Hematopoietic multipotent progenitor cell (in vitro differentiated cells): ENCODE measurements at regions not wholly inside any gene's neighbourhood (a gene's known extent, or its start where the extent isn't known, plus 50 kb on each side); places are given as distances from the start of the nearest gene placed in this dataset.

Experiments
- DNase-seq, 3 donors: peaks; one replicate each; pipeline ENCODE4 v3.0.0-alpha.2; 2011 to 2015; ENCODE audit warnings: low read depth in 2 of 3, low spot score in 2 of 3

GRCh38 chr20:39233755-39234154, 271.6 kb downstream of the DHX35 start:
- no peak for DNase-seq

GRCh38 chr20:39227416-39227815, 265.3 kb downstream of the DHX35 start:
- no peak for DNase-seq

DNA sequence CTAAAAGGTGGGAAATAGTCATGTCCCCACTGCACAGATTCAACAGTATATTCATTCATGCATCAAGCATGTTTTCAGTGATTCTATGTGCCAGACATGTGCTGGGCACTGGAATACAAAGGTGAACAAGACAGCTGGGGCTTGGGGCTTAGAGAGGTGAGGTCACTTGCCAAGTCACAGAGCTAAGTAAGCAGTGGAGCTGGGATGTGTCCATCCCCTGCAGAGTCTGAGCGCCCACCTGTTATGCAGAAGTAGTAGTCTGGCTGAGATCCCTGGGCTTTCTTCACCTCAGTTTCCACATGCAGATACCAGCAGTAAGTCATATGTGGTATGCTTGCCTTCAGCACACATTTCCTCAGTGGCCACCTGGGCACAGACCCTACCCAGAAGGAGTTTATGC, 263.8 kb downstream of the DHX35 start:
- no peak for DNase-seq

DNA sequence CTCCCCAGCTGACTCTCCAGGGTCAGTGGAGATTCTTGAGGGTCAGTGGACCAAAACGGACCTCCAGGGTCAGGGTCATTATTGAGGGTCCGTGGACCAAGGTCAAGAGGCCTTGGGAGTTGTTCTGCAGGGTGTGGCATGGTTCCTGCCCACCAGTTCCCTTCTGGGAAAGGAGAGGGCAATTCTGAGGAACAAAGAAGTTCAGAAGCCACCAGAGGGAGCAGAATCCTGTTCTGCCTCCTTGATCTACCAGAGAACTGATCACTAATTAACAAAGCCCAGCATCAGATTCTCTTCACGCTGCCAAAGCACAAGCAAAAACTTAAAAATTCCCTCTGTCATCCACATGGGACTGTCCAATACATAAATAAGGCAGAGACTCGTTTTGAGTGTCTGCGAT, 263.4 kb downstream of the DHX35 start:
- DNase-seq: no peak

DNA sequence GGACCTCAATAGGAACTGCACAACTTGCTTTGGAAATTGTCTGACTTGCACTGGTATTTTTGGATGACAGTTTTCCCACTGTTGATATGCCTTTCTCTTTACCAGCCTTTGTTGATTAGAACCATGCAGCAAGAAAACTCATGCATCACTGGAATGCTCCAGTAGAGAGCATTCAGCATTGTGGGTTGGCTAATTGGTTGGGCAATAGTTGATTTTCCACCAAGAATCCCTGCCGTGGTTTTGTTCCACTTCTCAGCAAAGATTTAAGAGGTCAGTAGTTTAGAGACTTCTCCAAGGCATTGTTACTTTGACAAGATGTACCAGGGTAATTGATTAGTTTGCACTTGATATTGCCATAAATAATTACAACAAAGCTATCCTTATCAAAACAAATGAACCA, 260.0 kb downstream of the DHX35 start:
- DNase-seq: no peak

DNA sequence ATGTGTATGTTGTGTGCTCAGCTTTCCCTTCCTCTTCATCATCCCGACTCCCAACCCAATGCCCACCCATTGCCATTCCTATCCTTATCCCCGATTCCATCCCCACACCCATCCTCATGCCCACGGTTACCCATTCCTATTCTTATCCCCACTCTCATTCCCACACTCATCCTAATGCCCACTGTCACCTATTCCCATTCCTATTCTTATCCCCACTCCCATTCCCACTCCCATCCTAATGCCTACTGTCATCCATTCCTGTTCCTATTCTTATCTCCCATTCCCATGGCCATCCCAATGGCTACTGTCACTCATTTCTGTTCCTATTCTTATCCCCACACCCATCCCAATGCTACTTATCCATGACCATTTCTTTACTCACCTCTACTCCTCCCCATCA, 254.1 kb downstream of the DHX35 start:
- DNase-seq: no peak

DNA sequence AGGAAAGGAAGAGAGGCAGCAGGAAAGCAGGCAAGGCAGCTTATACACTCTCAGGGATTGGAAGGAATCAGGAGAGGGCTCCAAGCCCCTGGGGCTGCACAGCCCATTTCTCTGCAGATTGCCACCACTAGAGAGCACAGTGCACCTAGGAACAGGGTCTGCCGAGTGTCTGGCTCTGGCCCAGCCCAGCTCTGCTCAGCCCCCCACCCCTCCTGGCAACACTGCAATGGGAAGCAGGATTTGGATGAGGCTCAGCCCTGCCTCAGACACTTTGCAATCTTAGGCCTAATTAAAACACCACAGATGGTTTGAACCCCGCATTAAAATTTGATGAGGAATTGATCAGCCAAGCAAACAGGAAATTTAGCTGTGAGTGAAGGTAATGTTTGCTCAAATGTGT, 252.7 kb downstream of the DHX35 start:
- DNase-seq: no peak

DNA sequence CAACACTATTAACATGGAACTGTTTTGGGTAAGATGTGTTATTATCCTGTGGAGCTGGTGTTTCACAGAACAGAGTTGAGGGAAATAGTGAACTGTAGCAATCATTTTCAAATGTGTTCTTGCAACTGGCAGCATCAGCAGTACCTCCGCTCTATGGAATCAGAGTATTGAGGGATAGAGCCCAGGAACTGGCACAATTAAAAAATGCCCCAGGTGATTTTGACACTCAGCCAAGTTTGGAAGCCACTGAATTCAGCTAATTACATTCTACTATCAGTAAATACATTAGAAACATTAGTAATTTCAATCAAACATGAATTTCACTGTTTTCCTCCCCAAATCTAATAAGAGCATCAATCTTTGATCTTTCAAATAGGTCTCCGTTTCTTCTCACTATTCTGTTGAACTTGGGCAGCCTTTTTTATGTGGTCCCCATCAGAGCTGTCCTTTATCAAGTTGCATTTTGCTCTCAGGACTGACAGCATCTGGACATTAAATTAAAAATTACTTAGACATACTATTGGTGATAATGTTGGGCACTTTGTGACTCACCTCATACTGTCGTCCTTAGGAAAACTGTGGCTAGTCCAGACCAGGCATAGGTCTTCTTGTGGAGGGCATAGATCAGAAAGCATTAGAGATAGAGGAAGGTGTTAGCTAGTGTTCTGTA, 251.5 kb downstream of the DHX35 start:
- DNase-seq: no peak

- no peak for DNase-seq
These were observed 249.1 kb downstream of the DHX35 start for GRCh38 chr20:39211060-39211748.

DNA sequence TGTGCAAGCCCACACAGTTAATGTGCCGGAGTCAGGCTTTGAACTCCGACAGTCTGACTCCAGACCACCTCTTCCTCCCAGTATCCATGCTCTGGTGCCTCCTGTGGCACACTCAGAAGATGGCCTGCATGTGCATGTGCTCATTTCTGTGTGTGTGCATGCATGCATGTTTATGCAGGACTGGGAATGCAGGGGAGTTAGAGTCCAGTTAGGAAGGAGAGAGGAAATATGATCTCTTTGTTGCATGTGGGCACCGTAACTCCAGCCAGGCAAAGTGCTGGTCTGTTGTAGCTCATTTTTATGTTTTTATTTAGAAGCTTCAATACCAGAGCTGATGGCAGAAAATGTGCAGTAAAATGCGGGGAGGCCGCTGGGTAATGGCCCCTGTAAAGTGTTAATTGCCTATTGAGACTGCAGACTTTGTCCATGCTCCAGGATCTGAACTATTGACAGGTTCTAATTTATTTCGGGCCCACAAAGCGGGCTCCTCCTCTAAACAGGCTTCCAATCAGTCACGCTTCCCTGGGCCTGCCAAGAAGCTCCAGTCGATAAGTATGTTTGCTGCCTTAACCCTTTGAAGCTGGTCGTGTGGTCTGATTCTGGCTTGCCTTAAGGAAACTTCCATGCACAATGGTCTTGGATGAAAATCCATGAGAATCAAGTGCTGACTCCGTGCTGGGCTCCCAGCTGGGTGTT, 248.3 kb downstream of the DHX35 start:
- no peak for DNase-seq

DNA sequence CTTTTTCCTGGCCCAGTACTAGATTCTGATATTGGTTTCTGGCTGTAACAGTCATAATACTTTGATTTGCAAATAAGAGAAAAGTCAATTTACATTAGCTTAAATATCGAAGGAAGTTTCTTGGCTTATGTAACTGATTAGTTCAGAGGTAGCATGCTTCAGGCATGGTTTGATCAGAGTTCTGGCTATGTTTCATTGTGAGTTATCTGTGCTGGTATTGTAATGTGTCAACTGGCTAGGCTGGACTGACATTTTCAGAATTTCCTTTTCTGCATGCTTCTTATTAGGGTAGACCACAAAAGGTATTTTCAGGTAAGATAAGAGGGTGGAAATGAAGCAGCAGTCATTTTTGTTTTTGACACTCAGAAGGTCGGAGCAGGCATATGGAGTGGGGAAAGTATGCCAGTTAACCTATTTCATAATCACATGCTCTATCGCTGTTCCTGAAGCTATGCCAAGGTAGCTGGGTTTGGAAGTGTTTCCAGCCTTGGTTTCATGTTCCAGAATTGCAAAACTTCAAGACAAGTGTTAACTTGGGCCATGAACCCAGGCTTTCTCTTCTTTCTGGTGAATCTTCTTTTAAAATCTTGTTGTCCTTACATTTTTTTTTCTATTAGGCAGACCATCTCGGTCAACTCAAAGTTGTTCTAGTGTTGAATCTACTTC, 244.9 kb downstream of the DHX35 start:
- no peak for DNase-seq

GRCh38 chr20:39195582-39196021, 233.5 kb downstream of the DHX35 start:
- DNase-seq: peak in 2 of 3 donors; percentile 18 to 21

DNA sequence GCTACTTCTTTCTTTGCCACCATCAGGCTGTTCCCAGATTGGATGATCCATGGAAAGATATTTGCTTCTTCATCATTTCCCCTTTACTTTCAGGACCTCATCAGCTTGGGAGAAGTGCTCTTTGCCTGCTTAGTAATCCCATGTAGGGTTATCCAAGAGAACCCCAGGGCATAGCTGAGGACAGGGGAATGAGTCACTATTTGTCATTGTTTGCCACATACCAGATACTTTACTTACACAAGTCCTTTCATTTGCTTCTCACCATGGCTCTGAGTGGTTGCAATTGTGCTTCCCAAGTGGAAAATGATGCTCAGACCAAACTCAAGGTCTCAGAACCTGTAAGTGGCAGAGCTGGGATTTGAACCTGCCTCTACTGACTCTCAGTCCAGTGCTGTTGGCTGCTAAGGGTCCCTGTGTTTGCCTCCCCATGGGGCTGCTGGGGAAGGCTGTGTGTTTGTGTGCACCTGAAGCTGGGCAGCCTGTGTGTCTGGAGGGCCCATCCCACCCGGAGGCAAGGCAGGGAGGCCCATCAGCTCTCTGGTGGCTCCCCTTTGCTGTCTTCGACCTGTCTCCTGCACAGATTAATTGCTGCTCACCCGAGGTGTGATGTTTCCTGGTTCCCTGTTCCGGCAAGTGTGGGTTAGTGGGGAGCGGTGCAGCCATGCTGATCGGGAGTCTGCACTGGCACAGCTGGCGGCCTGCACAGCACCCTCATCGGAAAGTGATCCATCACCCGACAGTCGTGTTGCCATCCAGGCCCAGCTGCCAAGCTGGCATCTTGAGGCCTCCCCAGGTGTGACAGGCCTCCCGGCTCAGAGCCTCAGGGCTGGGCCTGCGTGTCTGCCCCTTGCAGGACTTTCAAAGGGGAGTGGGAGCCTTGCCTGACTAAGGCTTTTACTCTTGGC, 228.8 kb downstream of the DHX35 start:
- DNase-seq: no peak

DNA sequence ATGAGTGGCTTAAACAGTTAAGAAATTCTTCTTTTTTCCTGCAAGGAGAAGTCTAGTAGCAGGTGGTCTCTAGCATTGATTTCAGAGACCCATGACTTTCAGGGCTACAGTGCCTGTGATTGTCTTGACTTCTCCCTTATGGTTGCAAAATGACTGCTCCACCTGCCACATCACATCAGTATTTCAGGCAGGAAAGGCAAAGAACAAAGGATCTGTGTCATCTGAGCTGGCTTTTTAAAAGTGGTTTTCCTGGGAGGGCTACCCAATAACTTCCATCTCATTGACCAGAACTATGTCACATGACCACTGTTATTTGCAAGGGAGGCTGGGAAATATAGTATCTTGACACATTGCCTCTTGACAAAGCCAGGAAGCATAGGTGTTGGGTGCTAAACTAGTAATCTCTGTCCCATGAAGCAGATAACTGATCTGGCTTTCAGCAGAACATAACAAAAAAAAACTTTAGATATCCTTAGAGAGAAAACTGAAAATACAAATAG, 226.2 kb downstream of the DHX35 start:
- no peak for DNase-seq

GRCh38 chr20:39181490-39181889, 219.3 kb downstream of the DHX35 start:
- no peak for DNase-seq

DNA sequence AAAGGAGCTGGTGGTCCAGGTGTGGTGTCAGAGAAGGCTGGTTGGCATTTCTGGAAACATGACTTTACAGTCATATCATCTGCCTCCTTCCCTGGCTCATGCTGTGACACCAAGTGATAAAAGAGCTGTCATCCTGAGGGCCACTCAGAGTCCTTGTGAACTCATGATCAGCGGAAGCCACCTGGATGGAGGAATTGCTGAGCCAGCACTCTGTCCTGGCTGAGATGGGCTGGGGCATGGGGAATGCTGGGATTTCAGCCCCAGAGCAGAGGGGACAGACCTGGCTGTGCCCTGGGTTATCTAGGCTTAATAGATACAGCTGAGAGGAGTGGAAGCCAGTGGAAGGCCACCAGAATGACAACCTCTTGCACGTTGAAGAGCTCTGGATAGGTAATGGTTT, 214.3 kb downstream of the DHX35 start:
- no peak for DNase-seq

DNA sequence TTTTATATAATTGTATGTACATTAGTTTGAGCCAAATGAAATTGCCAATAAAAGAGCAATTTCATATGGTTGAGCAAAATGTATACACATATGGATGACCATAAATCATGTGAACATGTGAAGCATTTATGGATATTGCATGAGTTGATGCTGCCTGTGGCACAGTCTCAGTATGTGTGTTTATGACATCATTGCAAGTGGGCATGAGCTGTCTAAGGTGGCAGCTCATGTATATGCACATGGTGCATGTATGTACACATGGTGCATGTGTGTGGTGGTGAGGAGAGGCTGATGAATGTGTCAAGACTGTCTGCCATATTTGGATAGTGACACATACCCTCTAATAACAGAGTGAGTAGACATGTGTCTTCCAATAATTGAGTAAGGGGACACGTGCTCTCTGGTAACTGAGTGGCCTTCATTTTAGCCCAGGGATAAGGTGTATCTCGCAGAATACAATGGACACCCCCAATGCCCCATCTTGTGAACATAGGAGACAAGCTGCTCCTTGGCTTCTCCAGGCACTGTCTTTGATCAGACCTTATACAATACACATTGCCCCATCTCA, 208.8 kb downstream of the DHX35 start:
- DNase-seq: no peak

- DNase-seq: no peak
These were observed 203.0 kb downstream of the DHX35 start for GRCh38 chr20:39165099-39165498.

GRCh38 chr20:39164642-39165041, 202.5 kb downstream of the DHX35 start:
- no peak for DNase-seq

- no peak for DNase-seq
These were observed 201.8 kb downstream of the DHX35 start for GRCh38 chr20:39163993-39164392.
